H9 (cell line): ENCODE measurements at regions not wholly inside any gene's neighbourhood (a gene's known extent, or its start where the extent isn't known, plus 50 kb on each side); places are given as distances from the start of the nearest gene placed in this dataset.

Experiments used
- DNase-seq: peaks from one replicate; pipeline ENCODE4 v3.0.0-alpha.2; 2017
- H2AFZ ChIP-seq: one replicate; pipeline ENCODE4 v1.6.1; 2013; ENCODE audit warnings: mild to moderate bottlenecking, low read length, control low read depth, moderate library complexity
- H2AK5ac ChIP-seq: 2 replicates; pipeline ENCODE4 v1.6.1; 2013; ENCODE audit warnings: low read length, control low read depth, mixed read lengths; ENCODE audit not compliant: insufficient read length
- H2BK120ac ChIP-seq: one replicate; pipeline ENCODE4 v1.6.1; 2013; ENCODE audit warnings: low read depth, mild to moderate bottlenecking, low read length, control low read depth, inconsistent platforms; ENCODE audit not compliant: poor library complexity, severe bottlenecking
- H2BK12ac ChIP-seq: 2 replicates; pipeline ENCODE4 v1.6.1; 2013; ENCODE audit warnings: low read length, control low read depth, mixed read lengths, low read depth; ENCODE audit not compliant: insufficient read length
- H2BK15ac ChIP-seq: 2 replicates; pipeline ENCODE4 v1.6.1; 2013; ENCODE audit warnings: low read depth, low read length, control low read depth
- H2BK20ac ChIP-seq: one replicate; pipeline ENCODE4 v1.6.1; 2013; ENCODE audit warnings: low read depth, mild to moderate bottlenecking, low read length, control low read depth, inconsistent platforms; ENCODE audit not compliant: poor library complexity, severe bottlenecking
- H2BK5ac ChIP-seq: 2 replicates; pipeline ENCODE4 v1.6.1; 2013; ENCODE audit warnings: low read length, control low read depth, mixed read lengths; ENCODE audit not compliant: insufficient read length
- H3K14ac ChIP-seq: 2 replicates; pipeline ENCODE4 v1.6.1; 2013; ENCODE audit warnings: low read length, control low read depth; ENCODE audit not compliant: insufficient read depth
- H3K18ac ChIP-seq: 2 replicates; pipeline ENCODE4 v1.6.1; 2013; ENCODE audit warnings: low read depth, mild to moderate bottlenecking, mixed read lengths, low read length, control low read depth; ENCODE audit not compliant: insufficient read length
- H3K23ac ChIP-seq: 2 replicates; pipeline ENCODE4 v1.6.1; 2013; ENCODE audit warnings: low read length, control low read depth, mixed read lengths, low read depth; ENCODE audit not compliant: insufficient read length
- H3K23me2 ChIP-seq: 2 replicates; pipeline ENCODE4 v1.6.1; 2013; ENCODE audit warnings: low read depth, mild to moderate bottlenecking, mixed read lengths, low read length, control low read depth; ENCODE audit not compliant: insufficient read length, poor library complexity, severe bottlenecking
- H3K27ac ChIP-seq: 2 replicates; pipeline ENCODE4 v1.5.1; 2013; ENCODE audit warnings: low read length, control low read depth, mixed read lengths, low read depth; ENCODE audit not compliant: insufficient read length
- H3K27me3 ChIP-seq: 2 replicates; pipeline ENCODE4 v1.6.1; 2013; ENCODE audit warnings: low read length, control low read depth, inconsistent platforms; ENCODE audit not compliant: insufficient read depth
- H3K4ac ChIP-seq: 2 replicates; pipeline ENCODE4 v1.6.1; 2013; ENCODE audit warnings: low read depth, mild to moderate bottlenecking, control low read depth, inconsistent platforms, low read length, moderate library complexity
- H3K4me1 ChIP-seq: 2 replicates; pipeline ENCODE4 v1.6.1; 2013; ENCODE audit warnings: low read length, control low read depth, inconsistent platforms; ENCODE audit not compliant: insufficient read depth
- H3K4me2 ChIP-seq: 2 replicates; pipeline ENCODE4 v1.6.1; 2013; ENCODE audit warnings: low read length, control low read depth, mixed read lengths; ENCODE audit not compliant: insufficient read length, insufficient read depth
- H3K56ac ChIP-seq: 2 replicates; pipeline ENCODE4 v1.6.1; 2013; ENCODE audit warnings: low read depth, mild to moderate bottlenecking, mixed read lengths, low read length, control low read depth; ENCODE audit not compliant: insufficient read length
- H3K79me1 ChIP-seq: 2 replicates; pipeline ENCODE4 v1.6.1; 2013; ENCODE audit warnings: low read depth, mild to moderate bottlenecking, moderate library complexity, low read length, control low read depth, inconsistent platforms; ENCODE audit not compliant: insufficient read depth, poor library complexity, severe bottlenecking
- H3K79me2 ChIP-seq: 2 replicates; pipeline ENCODE4 v1.6.1; 2013; ENCODE audit warnings: low read length, control low read depth, inconsistent platforms; ENCODE audit not compliant: insufficient read depth
- H3K9ac ChIP-seq: 2 replicates; pipeline ENCODE4 v1.6.1; 2013; ENCODE audit warnings: low read length, control low read depth, mixed read lengths; ENCODE audit not compliant: insufficient read length; ENCODE audit errors: extremely low read depth
- H3K9me3 ChIP-seq: one replicate; pipeline ENCODE4 v1.6.1; 2013; ENCODE audit warnings: low read depth, low read length, inconsistent platforms; ENCODE audit not compliant: control insufficient read depth
- H3T11ph ChIP-seq: one replicate; pipeline ENCODE4 v1.6.1; 2013; ENCODE audit warnings: mild to moderate bottlenecking, low read length, control low read depth, inconsistent platforms
- H4K20me1 ChIP-seq: one replicate; pipeline ENCODE4 v1.6.1; 2013; ENCODE audit not compliant: control insufficient read depth, insufficient read length, insufficient read depth
- H4K5ac ChIP-seq: 2 replicates; pipeline ENCODE4 v1.6.1; 2013; ENCODE audit warnings: low read depth, mild to moderate bottlenecking, mixed read lengths, low read length, control low read depth; ENCODE audit not compliant: insufficient read length
- H4K8ac ChIP-seq: replicated peaks from 2 replicates; pipeline ENCODE4 v1.6.1; 2013; ENCODE audit warnings: low read length, control low read depth, mixed read lengths, low read depth; ENCODE audit not compliant: insufficient read length
- H4K91ac ChIP-seq: 2 replicates; pipeline ENCODE4 v1.6.1; 2013; ENCODE audit warnings: low read depth, mild to moderate bottlenecking, moderate library complexity, mixed read lengths, low read length, control low read depth; ENCODE audit not compliant: insufficient read length
- H3K27ac Mint-ChIP-seq, 3 experiments: 2 replicates in 2 of 3; 3 replicates in 1 of 3; pipeline ENCODE4 v1.8.0; 2020 to 2021; ENCODE audit warnings: mixed read lengths in 3 of 3, mild to moderate bottlenecking in 1 of 3, moderate library complexity in 1 of 3
- H3K27me3 Mint-ChIP-seq: 2 replicates; pipeline ENCODE4 v1.8.0; 2021; ENCODE audit warnings: low read depth, mild to moderate bottlenecking, moderate library complexity, mixed read lengths
- H3K36me3 Mint-ChIP-seq, 3 experiments: 2 replicates in 2 of 3; 3 replicates in 1 of 3; pipeline ENCODE4 v1.8.0; 2020 to 2021; ENCODE audit warnings: low read depth in 3 of 3, mixed read lengths in 3 of 3; ENCODE audit not compliant: insufficient read depth in 1 of 3
- H3K4me1 Mint-ChIP-seq, 2 experiments: 2 replicates each; pipeline ENCODE4 v1.8.0; 2020; ENCODE audit warnings: mixed read lengths in 2 of 2
- H3K4me3 Mint-ChIP-seq, 2 experiments: 2 replicates in 1 of 2; 3 replicates in 1 of 2; pipeline ENCODE4 v1.8.0; 2020 to 2021; ENCODE audit warnings: mild to moderate bottlenecking in 2 of 2, mixed read lengths in 2 of 2, moderate library complexity in 1 of 2
- H3K9me3 Mint-ChIP-seq, 2 experiments: 2 replicates in 1 of 2; 3 replicates in 1 of 2; pipeline ENCODE4 v1.8.0; 2020; ENCODE audit warnings: mild to moderate bottlenecking in 2 of 2, mixed read lengths in 2 of 2, moderate library complexity in 1 of 2
- WGBS: extraction: QIAGEN DNeasy Blood & Tissue Kit; methylation state at CpG from one replicate; pipeline ENCODE4 v1.1.7; 2013; ENCODE audit warnings: missing lambda C conversion rate, low lambda C conversion rate, mixed read lengths; ENCODE audit not compliant: insufficient read length; ENCODE audit errors: extremely low coverage; 5-methylcytosine and 5-hydroxymethylcytosine counted together
- TF ChIP-seq, protein P1 (sequence below): fragments of 200-600 bp; sonication (generic); conservative IDR thresholded peaks from 3 replicates; pipeline ENCODE4 v1.8.0; 2021; ENCODE audit warnings: antibody characterized with exemption, mild to moderate bottlenecking

DNA sequence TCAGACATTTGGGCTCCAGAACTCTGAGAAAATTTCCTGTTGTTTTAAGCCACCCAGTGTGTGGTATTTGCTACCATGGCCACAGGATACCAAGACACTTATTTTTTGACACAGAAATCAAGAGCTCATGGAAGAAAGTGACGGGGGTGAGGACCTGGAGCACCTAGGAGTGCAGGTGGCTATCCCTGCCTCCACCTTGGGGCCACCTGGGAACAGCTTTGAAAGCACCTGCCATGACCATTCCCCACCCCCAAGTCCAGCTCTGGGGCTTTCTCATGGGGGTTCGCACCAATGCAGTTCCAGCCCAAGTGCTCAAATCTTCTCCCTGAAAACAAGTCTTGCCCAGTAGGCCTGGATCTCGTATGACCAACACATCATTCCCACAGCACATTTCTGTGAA, 214.9 kb upstream of the IRX1 start:
- Histone ChIP-seq H2AFZ (no peak overlapping the region), H2BK12ac (no peak overlapping the region), H3T11ph (no peak overlapping the region), H3K4ac (no peak overlapping the region), H3K4me1 (no peaks in the 10 kb centered on the region), H3K23ac (no peak overlapping the region), H4K20me1 (no peaks in the 10 kb centered on the region), H3K4me2 (no peak overlapping the region), H3K18ac (no peak overlapping the region), H4K8ac (no peak overlapping the region), H3K9ac (no peak overlapping the region), H3K23me2 (no peaks in the 10 kb centered on the region), H2AK5ac (no peak overlapping the region), H3K56ac (no peak overlapping the region), H2BK15ac (no peak overlapping the region), H3K27me3 (no peaks in the 10 kb centered on the region), H4K91ac (no peak overlapping the region), H2BK20ac (no peak overlapping the region), H3K27ac (no peak overlapping the region), H3K9me3 (no peaks in the 10 kb centered on the region), H4K5ac (no peak overlapping the region), H3K79me1 (no peaks in the 10 kb centered on the region), H3K14ac (no peak overlapping the region), H2BK5ac (no peak overlapping the region), H3K79me2 (no peaks in the 10 kb centered on the region), H2BK120ac (no peak overlapping the region)
- TF ChIP-seq, protein P1, sequence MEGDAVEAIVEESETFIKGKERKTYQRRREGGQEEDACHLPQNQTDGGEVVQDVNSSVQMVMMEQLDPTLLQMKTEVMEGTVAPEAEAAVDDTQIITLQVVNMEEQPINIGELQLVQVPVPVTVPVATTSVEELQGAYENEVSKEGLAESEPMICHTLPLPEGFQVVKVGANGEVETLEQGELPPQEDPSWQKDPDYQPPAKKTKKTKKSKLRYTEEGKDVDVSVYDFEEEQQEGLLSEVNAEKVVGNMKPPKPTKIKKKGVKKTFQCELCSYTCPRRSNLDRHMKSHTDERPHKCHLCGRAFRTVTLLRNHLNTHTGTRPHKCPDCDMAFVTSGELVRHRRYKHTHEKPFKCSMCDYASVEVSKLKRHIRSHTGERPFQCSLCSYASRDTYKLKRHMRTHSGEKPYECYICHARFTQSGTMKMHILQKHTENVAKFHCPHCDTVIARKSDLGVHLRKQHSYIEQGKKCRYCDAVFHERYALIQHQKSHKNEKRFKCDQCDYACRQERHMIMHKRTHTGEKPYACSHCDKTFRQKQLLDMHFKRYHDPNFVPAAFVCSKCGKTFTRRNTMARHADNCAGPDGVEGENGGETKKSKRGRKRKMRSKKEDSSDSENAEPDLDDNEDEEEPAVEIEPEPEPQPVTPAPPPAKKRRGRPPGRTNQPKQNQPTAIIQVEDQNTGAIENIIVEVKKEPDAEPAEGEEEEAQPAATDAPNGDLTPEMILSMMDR, result no peak
- no peaks in the 10 kb centered on the region for H3K9me3 Mint-ChIP-seq
- H3K4me3 Mint-ChIP-seq, result no peak overlapping the region
- no peaks in the 10 kb centered on the region for H3K36me3 Mint-ChIP-seq
- DNase-seq, result no peak
- no peak overlapping the region for H3K27ac Mint-ChIP-seq
- no peaks in the 10 kb centered on the region for H3K4me1 Mint-ChIP-seq
- H3K27me3 Mint-ChIP-seq, result peaks cover 10% of the 10 kb centered on the region
- no CpG with 5 or more reads among the region's 3 CpGs for WGBS
